GM19035 (cell line): ENCODE measurements at regions not wholly inside any gene's neighbourhood (a gene's known extent, or its start where the extent isn't known, plus 50 kb on each side); places are given as distances from the start of the nearest gene placed in this dataset.
"Not testable (repeated sequence)": the region's sequence is repeated elsewhere in the genome, so short reads cannot be mapped to it uniquely, and the experiment has no call there.

Experiments used
- ATAC-seq: cut with Tn5 transposase; IDR thresholded peaks from one replicate; pipeline ENCODE4 v1.9.1; 2021; ENCODE audit not compliant: unreplicated experiment

DNA sequence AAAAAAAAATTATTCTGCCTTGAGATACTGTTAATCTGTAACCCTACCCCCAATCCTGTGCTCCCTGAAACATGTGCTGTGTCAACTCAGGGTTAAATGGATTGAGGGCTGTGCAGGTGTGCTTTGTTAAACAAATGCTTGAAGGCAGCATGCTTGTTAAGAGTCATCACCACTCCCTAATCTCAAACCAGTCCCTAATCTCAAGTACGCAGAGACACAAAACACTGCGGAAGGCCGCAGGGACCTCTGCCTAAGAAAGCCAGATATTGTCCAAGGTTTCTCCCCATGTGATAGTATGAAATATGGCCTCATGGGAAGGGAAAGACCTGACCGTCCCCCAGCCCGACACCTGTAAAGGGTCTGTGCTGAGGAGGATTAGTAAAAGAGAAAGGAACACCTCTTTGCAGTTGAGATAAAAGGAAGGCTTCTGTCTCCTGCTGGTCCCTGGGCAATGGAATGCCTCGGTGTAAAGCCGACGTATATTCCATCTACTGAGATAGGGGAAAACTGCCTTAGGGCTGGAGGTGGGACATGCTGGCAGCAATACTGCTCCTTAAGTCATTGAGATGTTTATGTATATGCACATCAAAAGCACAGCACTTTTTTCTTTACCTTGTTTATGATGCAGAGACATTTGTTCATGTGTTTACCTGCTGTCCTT lies 402.6 kb downstream of the TBC1D32 start:
- ATAC-seq = not testable (repeated sequence)

DNA sequence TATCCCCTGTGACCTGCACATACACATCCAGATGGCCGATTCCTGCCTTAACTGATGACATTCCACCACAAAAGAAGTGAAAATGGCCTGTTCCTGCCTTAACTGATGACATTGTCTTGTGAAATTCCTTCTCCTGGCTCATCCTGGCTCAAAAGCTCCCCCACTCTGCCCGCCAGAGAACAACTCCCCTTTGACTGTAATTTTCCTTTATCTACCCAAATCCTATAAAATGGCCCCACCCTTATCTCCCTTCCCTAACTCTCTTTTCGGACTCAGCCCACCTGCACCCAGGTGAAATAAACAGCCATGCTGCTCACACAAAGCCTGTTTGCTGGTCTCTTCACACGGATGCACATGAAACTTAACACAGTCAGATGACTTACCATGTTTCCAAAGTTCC lies 403.8 kb downstream of the TBC1D32 start:
- not testable (repeated sequence) for ATAC-seq

DNA sequence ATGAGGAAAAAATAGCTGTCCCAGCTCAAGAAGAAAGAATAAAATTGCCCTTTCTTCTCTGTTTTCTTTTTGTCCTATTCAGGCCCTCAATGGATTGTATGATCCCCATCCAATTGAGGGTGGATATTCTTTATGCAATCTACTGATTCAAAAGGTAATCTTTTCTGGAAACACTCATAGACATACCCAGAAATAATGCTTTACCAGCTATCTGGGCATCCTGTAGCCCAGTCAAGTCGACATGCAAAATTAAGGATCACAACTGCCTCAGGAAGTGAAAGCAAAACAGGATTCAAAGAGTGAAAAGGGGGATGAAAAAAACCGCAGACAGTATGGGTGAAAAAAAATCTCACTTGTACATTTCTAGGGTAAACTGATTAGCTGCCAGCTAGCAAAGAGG lies 410.1 kb downstream of the TBC1D32 start:
- ATAC-seq = no peak

DNA sequence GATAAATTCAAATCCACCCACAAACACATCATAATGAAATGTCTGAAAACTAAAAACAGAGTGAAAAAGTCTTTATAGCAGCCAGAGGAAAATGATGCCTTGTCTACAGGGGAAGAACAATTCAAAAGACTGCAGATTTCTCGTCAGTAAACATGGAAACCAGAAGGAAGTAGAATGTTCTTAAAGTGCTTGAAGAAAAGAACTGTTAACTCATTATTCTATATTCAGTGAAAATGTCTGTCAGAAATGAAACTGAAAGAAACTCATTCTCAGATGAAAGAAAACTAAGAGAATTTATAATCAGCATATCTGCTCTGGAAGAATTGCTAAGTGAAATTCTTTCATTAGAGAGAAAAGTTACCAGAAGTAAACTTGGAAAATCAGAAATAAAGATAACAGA lies 416.1 kb downstream of the TBC1D32 start:
- ATAC-seq = no peak

DNA sequence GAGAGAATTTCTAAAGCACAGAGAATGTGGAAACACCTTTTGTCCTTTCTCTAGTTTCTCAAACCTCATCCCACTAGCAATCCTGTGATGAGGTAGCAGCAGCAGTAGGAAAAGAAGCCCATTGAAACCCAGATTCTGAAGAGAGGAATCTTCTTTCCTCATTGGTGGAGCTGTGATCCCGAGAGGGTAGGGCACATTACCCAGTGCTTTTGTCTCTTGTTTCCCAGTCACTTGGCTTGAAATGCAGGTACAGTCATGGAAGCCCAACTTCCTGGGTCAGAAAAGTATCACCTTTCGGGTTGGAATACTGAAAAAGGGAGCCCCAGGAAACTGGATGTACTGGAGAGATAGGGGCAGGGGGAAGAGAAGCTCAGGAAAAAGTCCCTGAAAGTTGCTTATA lies 417.4 kb downstream of the TBC1D32 start:
- no peak for ATAC-seq

DNA sequence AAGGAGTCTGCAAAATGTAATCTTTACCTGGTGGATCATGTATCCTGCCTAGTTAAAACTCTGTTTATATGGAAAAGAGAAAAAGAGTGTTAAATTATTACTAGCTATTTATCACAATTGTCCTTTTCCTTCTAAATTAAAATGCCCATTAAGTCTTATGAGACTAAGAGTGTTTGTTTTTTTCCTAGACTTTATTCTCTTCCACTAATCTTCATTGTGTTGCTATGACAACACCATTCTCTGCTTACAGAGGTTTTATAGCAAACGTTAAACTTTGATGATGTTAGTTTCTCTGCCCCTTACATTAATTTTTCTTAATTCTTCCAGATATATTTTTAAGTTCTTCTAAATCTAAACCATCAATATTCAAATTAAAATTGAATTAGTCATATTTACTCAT lies 420.8 kb downstream of the TBC1D32 start:
- ATAC-seq = no peak

DNA sequence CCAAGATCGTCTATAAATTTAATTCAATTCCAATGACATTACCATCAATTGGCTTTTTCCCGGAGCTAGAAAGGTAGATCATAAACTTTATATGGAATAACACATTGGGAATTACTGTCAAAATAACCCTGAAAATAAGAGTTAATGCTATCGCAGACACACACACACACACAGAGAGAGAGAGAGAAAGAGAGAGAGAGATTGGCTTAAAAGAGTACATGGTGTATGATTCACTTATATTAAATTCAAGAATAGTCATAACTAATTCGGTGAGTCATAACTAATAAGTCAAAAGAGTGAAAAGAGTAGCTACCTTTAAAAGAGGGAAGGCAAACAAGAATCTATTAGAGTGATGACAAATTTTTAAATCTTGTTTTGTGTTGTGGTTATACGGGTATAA lies 425.5 kb downstream of the TBC1D32 start:
- ATAC-seq = no peak

DNA sequence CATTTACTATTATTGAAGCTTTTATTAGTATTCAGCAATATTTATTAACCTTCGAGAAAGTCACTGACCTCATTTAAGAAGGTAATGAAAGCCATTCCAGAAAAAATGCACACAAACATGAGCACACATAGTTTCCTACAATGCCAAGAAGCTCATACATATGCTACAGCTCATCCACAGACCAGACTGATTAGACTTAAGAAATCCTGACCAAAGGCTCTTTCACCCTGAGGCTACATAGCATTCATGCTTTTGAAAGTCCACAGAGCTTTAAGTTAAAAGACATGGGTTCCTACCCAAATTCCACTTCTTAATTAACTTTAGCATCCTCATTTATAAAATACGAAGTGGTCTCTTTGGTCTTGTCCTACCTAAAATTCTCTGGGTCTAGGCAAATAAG lies 430.4 kb downstream of the TBC1D32 start:
- no peak for ATAC-seq

DNA sequence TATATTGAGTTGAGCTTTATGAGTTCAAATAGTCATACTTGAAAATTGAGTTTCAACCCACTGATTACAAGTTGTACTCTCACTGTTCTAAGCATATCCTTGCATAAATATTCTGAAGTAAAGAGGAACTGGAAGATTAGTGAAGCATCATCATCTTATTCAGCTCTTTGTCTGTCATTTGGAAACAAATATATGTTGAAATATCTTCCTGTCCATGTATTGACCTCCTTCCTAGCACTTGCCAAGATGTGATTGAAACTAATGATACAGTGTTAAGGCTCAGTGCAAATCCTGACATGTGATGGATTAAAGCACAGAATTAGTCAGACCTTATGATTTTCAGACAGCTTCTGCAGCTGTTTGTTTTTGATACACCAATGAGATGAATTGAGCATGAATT lies 434.3 kb downstream of the TBC1D32 start:
- no peak for ATAC-seq

DNA sequence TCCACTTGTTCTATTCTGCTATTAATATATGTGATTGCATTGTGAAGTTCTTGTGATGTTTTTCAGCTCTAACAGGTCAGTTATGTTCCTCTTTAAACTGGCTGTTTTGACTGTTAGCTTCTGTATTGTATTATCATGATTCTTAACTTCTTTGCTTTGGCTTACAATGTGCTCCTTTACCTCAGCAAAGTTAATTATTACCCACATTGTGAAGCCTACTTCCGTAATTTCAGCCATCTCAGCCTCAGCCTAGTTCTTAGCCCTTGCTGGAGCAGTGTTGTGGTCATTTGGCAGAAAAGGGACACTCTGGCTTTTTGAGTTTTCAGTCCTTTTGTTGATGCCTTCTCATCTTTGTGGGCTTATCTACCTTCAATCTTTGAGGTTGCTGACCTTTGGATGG lies 440.2 kb downstream of the TBC1D32 start:
- ATAC-seq = no peak

DNA sequence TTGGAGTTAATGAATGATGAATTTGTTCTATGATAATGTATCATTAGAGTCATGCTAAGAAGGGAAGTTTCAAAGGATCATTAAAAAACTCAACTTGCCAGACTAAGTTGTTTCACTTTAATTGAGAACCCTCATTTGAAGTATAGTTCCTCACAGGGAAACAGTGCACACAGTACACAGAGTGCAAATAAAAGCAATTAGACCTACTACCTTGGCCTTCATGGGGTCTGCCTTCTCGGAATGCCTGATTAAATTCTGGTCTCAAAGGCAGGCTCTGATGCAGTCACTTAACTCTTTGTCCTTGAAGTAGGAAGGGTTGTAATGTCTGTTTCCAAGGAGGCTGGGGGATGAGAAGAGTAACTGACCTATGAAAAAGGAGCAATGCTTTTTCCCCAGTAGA lies 457.3 kb downstream of the TBC1D32 start:
- ATAC-seq = no peak

DNA sequence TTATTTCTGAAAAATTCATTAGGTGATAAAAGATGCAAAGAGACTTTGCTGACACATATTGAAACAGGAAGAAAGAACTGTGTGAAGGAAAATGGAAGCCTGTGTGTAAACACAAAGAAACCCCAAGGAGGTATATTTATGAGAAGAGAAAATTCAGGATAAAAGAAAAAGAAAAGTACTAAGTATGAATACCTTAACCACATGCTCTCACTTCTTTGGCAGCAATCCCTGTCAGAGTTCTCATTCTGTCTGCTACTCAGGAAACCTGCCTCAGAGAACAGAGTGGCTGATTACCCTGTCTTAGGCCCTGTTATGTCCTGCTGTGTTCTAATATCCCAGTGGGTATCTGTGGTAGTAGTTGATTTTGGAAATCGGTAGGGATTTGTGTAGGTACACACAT lies 457.9 kb downstream of the TBC1D32 start:
- ATAC-seq = no peak

DNA sequence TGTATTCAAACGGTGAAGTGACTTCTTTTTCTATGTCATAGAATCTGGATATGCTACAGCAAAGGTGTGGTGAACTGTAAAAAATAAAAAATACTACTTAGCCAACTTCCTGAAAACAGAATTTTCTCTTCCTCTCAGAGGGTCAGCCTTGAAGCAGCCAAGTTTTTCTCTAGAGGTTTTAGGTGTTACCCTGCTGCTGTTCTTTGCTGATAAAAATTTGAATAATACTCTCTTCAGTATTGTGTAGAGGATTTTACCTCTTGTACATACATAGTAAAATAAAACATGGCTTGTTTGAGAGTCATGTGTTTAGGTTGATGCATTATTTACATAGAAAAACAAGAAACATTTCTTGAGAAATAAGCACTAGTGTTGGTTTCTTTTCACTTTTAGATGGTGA lies 458.4 kb downstream of the TBC1D32 start:
- no peak for ATAC-seq

DNA sequence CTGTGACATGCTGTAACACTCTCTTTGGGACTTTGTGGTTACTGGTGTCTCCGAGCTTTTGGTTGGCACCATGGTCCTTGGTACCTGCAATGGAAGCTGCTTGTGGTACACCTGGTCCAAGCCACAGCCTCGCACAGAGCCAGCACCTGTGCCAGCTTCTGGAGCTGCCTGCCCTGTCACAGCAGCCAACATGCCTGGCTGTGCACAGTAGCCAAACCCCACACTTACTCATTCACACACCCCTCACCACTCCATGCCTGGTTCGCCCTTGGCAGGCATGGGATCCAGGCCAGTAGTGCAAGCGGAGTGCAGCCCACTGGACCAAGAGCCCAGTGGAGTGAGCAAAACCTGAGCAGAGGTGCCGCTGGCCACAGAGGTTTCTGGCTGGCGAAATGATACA lies 459.9 kb downstream of the TBC1D32 start:
- ATAC-seq = no peak

DNA sequence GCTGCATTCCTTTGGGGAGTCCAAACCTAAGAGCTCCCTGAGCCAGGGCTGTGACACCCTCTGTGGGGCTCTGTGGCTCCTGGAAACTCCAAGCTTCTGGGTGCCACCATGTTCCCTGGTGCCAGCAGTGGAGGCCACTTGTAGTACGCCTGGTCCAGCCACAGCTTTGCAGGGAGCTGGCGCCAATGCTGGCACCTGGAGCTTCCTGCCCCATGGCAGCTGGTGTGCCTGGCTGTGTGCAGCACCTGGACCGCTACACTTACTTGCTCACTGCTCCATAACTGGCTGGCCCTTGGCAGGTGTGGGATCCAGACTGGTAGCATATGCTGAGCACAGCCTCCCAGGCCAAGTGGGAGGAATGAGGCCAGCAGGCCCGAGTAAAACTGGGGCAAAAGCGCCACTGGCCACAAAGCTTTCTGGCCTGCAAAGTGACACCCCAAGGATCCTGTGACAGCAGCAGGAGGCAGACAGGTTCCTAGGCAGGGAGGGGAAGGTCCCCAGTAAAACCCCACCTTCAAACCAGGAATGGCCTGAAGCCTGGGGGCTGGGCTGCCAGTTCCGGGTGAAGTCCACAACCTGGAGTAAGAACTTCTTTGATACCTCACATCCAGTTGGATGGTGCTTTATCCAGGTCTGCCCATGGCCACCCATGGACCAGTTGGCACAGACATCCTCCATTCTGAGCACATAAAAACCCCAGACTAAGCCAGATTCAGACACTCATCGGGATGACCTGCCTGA lies 461.0 kb downstream of the TBC1D32 start:
- ATAC-seq = no peak

DNA sequence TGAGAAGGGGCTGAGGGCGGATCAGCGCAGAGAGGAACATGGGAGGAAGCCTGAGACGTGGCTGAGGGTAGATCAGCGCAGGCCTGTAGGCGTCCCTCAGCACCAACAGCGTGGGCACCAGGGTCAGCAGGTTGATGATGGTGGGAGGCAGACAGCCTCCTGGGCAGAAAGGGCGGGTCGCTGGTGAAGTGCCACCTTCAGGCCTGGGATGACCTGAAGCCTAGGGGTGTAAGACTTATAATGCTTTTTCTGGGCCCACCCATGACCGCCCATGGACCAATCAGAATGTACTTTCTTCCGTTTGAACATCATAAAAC lies 462.1 kb downstream of the TBC1D32 start:
- ATAC-seq = no peak

DNA sequence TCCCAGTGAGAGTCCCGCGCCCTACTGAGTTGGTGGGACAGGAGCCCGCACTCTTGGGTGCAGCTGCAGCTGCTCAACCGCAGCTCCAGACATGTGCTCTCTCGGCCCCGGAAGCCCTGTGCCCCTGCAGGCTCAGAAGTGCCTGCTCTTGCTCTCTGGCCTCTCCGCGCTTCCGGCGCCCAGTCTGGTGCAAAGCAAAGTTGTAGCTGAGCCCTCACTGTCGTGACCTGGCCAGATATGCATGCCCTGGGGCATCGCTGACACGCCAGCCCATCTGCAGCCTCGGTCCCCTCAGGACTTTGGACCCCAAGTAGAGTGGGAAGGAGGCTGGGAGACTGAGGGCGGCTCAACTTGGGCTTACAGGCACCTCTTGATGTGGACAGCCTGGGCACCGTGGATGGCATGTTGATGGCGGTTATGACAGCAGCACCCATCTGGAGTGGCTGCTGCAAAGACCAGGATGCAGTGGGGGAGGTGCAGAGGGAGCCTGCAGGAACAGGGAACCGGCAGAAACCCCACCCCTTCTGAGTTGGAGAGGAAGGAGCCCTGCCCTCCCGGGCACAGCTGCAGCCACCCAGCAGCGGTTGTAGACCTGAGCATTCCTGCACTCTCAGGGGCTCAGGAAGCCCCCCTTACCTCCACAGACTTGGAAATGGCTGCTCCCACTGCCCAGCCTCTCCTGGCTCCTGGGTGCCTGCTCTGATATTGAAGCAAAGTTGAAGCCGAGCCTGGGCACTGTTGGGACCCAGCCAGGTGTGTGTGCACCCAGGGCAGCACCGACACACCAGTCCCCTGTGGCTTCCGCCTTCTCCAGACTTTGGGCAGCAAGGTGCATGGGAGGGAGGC lies 462.6 kb downstream of the TBC1D32 start:
- ATAC-seq = no peak

DNA sequence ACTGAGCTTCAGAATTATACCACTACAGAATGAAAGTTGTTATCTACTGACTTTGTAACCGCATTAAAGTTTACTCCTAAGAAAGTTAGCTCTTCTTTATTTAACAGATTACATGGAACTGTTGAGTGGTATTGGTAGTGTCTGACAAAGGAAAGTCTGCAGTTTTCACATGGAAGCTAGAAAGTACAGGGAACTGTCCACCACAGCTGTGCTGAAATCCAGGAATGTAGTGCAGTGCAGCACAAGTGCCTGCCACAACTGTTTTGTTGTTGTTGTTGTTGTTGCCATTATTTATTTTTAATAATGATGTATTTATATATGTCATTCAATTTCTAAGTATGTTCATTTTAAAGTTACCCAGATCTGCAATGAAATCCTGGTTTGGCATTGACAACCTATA lies 464.9 kb downstream of the TBC1D32 start:
- ATAC-seq = no peak

DNA sequence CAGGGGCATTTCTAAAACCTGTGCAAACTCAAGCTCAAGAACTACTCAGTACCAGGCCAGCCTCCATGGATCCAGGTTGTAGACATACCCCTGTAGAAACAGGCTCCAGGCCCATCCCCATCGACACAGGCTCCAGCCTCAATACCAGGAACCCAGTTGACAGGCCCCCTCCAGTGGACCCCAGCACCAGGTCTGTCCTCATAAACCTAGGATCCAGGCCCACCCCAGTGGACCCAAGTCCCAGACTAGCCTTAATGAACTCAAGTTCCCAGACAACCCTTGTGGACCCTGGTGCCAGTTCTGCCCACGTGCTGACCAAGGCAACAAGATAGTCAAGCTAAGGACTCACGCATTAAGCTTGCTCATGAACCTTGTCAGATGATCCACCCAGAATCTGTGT lies 476.9 kb downstream of the TBC1D32 start:
- ATAC-seq = no peak

DNA sequence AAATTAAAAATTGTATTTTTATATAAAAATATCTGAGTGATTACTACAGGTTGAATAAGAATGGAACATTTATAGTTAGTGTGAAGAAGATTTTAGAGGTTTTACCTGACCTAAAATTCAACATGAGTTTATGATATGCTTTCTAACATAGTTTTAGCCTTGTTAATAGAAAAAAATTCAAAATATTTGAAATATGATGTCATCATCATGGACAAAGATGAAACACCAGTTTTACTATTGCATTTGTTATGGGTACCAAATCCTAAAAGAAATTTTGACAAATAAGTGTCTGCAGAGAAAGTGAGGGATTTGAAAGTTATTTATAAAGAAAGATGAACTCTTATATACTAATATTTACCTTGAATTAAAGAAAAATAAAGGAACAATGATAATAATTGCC lies 479.7 kb downstream of the TBC1D32 start:
- ATAC-seq = no peak

DNA sequence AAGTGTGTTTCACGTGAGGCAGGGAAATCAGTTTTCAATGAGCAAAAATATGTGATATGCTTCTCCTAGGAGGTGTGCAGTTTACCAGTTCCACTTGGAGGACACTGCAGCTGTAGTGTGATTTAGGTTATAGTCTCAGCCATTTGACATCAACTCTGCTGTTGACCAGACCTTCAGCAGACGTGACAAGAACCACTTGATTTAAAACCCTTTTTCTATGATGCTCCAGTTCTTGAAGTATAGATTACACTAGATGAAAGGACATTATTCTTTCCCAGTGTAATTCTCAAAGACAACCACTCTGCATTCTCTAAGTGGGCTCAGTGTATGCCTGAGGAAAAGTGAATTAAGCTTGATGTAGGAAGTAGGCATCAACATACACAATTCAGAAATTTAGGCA lies 480.8 kb downstream of the TBC1D32 start:
- no peak for ATAC-seq

DNA sequence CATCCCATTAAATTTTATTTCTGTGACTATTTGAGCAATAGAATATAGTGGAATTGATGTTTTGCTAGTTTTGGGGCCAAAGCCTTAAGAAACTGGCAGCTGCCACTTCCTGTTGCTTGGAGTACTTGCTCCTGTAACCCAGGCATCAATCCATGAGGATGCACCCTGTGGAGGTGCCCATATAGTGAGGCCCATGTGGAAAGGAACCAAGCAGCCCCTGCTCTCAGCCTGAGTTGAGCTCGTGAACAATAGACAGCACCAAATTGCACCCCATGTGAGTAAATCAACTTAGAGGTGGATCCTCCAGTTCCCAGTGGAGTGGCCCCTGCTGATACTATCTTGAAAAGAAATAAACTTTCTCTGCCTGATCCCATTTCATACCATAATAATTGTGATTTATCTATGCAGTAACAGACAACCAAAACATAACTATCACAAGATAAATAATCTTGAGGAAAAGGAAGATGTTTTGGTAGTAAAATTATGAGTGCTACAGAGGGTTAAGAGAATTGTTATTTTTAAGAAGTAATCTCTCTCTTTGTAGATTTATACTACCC lies 481.9 kb downstream of the TBC1D32 start:
- no peak for ATAC-seq
